ENCODE measurements at regions not wholly inside any gene's neighbourhood (a gene's known extent, or its start where the extent isn't known, plus 50 kb on each side); places are given as distances from the start of the nearest gene placed in this dataset.

GRCh38 chr5:158569534-158569933 lies 530.2 kb downstream of the EBF1 start:
- no peaks in the 10 kb centered on the region for H3K27me3 ChIP-seq (ENCODE audit: control insufficient read depth, extremely low read depth, insufficient read depth, low read length)
- H3K4me2 ChIP-seq (ENCODE audit: control insufficient read depth, extremely low read depth, insufficient read depth, low read depth, low read length): no peak overlapping the region
- no peak for FAIRE-seq
- H2AFZ ChIP-seq (ENCODE audit: control insufficient read depth, low read length): no peak overlapping the region
- H3K36me3 ChIP-seq (ENCODE audit: control insufficient read depth in 2 of 2, extremely low read depth in 1 of 2, insufficient read depth in 2 of 2, low read length in 2 of 2): no peaks in the 10 kb centered on the region
- dilution Hi-C loops (cut with MboI; ENCODE audit: extremely low pct_ligation_motif_present, low sequenced_read_pairs): no loop called here
- H3K79me2 ChIP-seq (ENCODE audit: control insufficient read depth, insufficient read depth, low read length): no peaks in the 10 kb centered on the region
- no peaks in the 10 kb centered on the region for H3K9me3 ChIP-seq (ENCODE audit: control insufficient read depth, low read depth, low read length)
- H4K20me1 ChIP-seq (ENCODE audit: control insufficient read depth, extremely low read depth, insufficient read depth, low read length): no peaks in the 10 kb centered on the region
- DNase-seq (ENCODE audit: low read depth, low spot score): no peak
- no peak overlapping the region for H3K9ac ChIP-seq (ENCODE audit: control insufficient read depth, extremely low read depth, insufficient read depth, low read length)
- TF ChIP-seq CTCF (optimal IDR thresholded peaks at IDR 0.05 in 1 of 3, IDR thresholded peaks at IDR 0.05 in 1 of 3, conservative IDR thresholded peaks at IDR 0.05 in 1 of 3; ENCODE audit: extremely low read depth in 1 of 3, insufficient read depth in 2 of 3, low read length in 3 of 3) (no peak), EZH2 (IDR thresholded peaks at IDR 0.05; ENCODE audit: low read length) (no peak)
- no peaks in the 10 kb centered on the region for H3K9me1 ChIP-seq (ENCODE audit: control insufficient read depth, extremely low read depth, insufficient read depth, low read length)
- no peak overlapping the region for H3K27ac ChIP-seq (ENCODE audit: control insufficient read depth, insufficient read depth, low read length)
- H3K4me3 ChIP-seq (ENCODE audit: control insufficient read depth in 2 of 3, extremely low read depth in 1 of 3, insufficient read depth in 2 of 3, low read depth in 1 of 3, low read length in 3 of 3): no peak overlapping the region
- H3K4me1 ChIP-seq (ENCODE audit: control insufficient read depth, extremely low read depth, insufficient read depth, low read length): no peaks in the 10 kb centered on the region

- Histone ChIP-seq H3K4me3 (ENCODE audit: control insufficient read depth in 2 of 3, extremely low read depth in 1 of 3, insufficient read depth in 2 of 3, low read depth in 1 of 3, low read length in 3 of 3) (no peak overlapping the region), H3K9ac (ENCODE audit: control insufficient read depth, extremely low read depth, insufficient read depth, low read length) (no peak overlapping the region), H2AFZ (ENCODE audit: control insufficient read depth, low read length) (no peak overlapping the region), H3K79me2 (ENCODE audit: control insufficient read depth, insufficient read depth, low read length) (no peaks in the 10 kb centered on the region), H3K9me1 (ENCODE audit: control insufficient read depth, extremely low read depth, insufficient read depth, low read length) (no peaks in the 10 kb centered on the region), H3K36me3 (ENCODE audit: control insufficient read depth in 2 of 2, extremely low read depth in 1 of 2, insufficient read depth in 2 of 2, low read length in 2 of 2) (no peaks in the 10 kb centered on the region), H3K27ac (ENCODE audit: control insufficient read depth, insufficient read depth, low read length) (no peak overlapping the region), H3K9me3 (ENCODE audit: control insufficient read depth, low read depth, low read length) (no peaks in the 10 kb centered on the region), H3K4me2 (ENCODE audit: control insufficient read depth, extremely low read depth, insufficient read depth, low read depth, low read length) (no peak overlapping the region), H3K4me1 (ENCODE audit: control insufficient read depth, extremely low read depth, insufficient read depth, low read length) (no peaks in the 10 kb centered on the region), H3K27me3 (ENCODE audit: control insufficient read depth, extremely low read depth, insufficient read depth, low read length) (no peaks in the 10 kb centered on the region), H4K20me1 (ENCODE audit: control insufficient read depth, extremely low read depth, insufficient read depth, low read length) (no peaks in the 10 kb centered on the region)
- DNase-seq (ENCODE audit: low read depth, low spot score) (no peak), FAIRE-seq (no peak)
- dilution Hi-C loops (cut with MboI; ENCODE audit: extremely low pct_ligation_motif_present, low sequenced_read_pairs): no loop called here
- TF ChIP-seq EZH2 (IDR thresholded peaks at IDR 0.05; ENCODE audit: low read length) (no peak), CTCF (optimal IDR thresholded peaks at IDR 0.05 in 1 of 3, IDR thresholded peaks at IDR 0.05 in 1 of 3, conservative IDR thresholded peaks at IDR 0.05 in 1 of 3; ENCODE audit: extremely low read depth in 1 of 3, insufficient read depth in 2 of 3, low read length in 3 of 3) (no peak)
These were observed 534.5 kb downstream of the EBF1 start for GRCh38 chr5:158565017-158565789.

Measured in keratinocyte (primary cell).